Pancreas (tissue), 10 donors: ENCODE measurements at regions not wholly inside any gene's neighbourhood (a gene's known extent, or its start where the extent isn't known, plus 50 kb on each side); places are given as distances from the start of the nearest gene placed in this dataset.
"Not testable (repeated sequence)": the region's sequence is repeated elsewhere in the genome, so short reads cannot be mapped to it uniquely, and the experiment has no call there.

ENCODE experiments used
- ATAC-seq, 4 donors: fragments of 200-7000 bp; cut with Tn5 transposase; one replicate each; pipeline versions ENCODE4 v1.8.0 to v1.9.1; 2020; ENCODE audit warnings: mild to moderate bottlenecking in 4 of 4, moderate library complexity in 4 of 4
- DNase-seq, 6 donors: peaks; one replicate each; pipeline ENCODE4 v3.0.0-alpha.2; 2020
- FAIRE-seq: peaks from 2 replicates; lab custom pipeline; 2012; peaks lifted over from hg19 to GRCh38; lab: Jason Lieb, UNC
- H3K27ac ChIP-seq, 4 donors: fragments of 200-600 bp; sonication (generic); 1 replicate in 3 of 4; 2 replicates in 1 of 4; pipeline versions ENCODE4 v1.5.0 to v1.8.0; 2020
- H3K27me3 ChIP-seq, 4 donors: fragments of 200-600 bp; one replicate each; pipeline ENCODE4 v1.8.0; 2021
- H3K36me3 ChIP-seq, 3 donors: fragments of 200-600 bp; sonication (generic) in 1 of 3; one replicate each; pipeline versions ENCODE4 v1.5.0 to v1.8.0; 2020 to 2021
- H3K4me1 ChIP-seq, 3 donors: fragments of 200-600 bp; one replicate each; pipeline ENCODE4 v1.8.0; 2021
- H3K4me3 ChIP-seq, 4 donors: fragments of 200-600 bp; sonication (generic) in 2 of 4; one replicate each; pipeline versions ENCODE4 v1.5.0 to v1.8.0; 2020 to 2021
- H3K9me3 ChIP-seq, 4 donors: fragments of 200-600 bp; one replicate each; pipeline ENCODE4 v1.8.0; 2021
- CTCF ChIP-seq, 4 donors: fragments of 200-600 bp; sonication (generic) in 3 of 4; IDR thresholded peaks; one replicate each; pipeline versions ENCODE4 v1.5.0 to v1.8.0; 2021; ENCODE audit warnings: antibody characterized with exemption in 4 of 4
- WGBS, 2 donors: extraction: QIAGEN DNeasy Blood & Tissue Kit; methylation state at CpG; one replicate each; pipeline ENCODE4 v1.1.7; 2013; 5-methylcytosine and 5-hydroxymethylcytosine counted together
- intact Hi-C, 3 donors: fragments of 100-400 bp; cut with DNase I; formaldehyde crosslinking; loops; one replicate each; pipeline versions ENCODE4 v1.11.1 to v1.14.2; 2022
- donor health status: healthy with polysubstance abuse.
- donor health status: DM: no; HTN: no; CAD: no; lungs with moderate emphysema.
- donor health status: DM: no; HTN: no; CAD: no.
- donor health status: control.
- donor health status: control.
- donor health status: Bipolar disorder and iron deficiency.
- donor health status: DM: yes; HTN: yes; CAD: no.
- donor health status: DM: no; HTN: no; CAD: no.
- donor health status: DM: no; HTN: no; CAD: no.
- donor health status: DM: yes; HTN: yes; CAD: no.

DNA sequence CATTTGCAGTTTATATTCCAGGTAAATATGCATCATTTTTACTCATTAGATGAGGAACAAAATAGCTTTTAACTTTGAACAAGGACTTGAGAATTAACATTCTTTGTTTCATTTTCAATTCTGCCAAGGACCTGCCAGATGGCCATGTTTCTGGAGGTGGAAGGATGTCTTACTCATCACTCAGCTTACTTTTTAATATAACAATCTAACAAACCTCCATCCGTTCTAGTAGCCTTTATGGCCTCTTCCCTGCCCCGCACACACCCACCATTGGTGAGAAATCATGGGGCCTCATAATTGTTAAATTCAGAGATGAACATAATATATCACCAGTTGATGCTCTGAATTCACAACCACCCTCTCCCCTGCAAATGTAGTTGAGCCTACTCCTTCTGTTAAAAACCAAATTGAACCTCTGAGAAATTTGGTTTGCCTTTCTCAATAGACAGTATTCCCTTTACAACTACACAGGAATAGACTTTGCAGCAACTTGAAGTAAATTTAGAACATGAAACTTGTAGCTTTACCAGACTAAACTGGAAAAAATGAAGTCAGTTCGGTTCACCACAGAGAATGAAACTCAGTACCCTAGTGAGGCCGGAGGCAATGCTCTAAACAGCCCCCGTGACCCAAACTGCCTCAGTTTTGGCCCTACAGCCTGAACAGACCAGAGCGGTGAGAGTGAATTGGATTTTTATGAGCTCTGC lies 50.1 kb upstream of the ACSL4 start:
- FAIRE-seq = no peak

GRCh38 chrX:109783701-109784079 lies 50.6 kb upstream of the ACSL4 start:
- H3K9me3 ChIP-seq = no peaks in the 10 kb centered on the region
- intact Hi-C loops = no loop called here
- WGBS, 2 donors = 12 to 21% methylated on average over 5 of the region's 5 CpGs
- FAIRE-seq = no peak
- ATAC-seq = peak; percentile 58 to 88 (median 77)
- H3K4me3 ChIP-seq = no peak overlapping the region
- no peaks in the 10 kb centered on the region for H3K27me3 ChIP-seq
- TF ChIP-seq CTCF (IDR thresholded peaks at IDR 0.05) = no peak
- DNase-seq = peak in 3 of 6 donors; percentile 5 to 22 (median 17)
- H3K36me3 ChIP-seq = no peaks in the 10 kb centered on the region
- no peaks in the 10 kb centered on the region for H3K4me1 ChIP-seq
- H3K27ac ChIP-seq = peak overlapping the region in 1 of 4 donors; percentile 26

More for the DNA sequence above, 50.1 kb upstream of the ACSL4 start:
- Histone ChIP-seq H3K27me3 (no peaks in the 10 kb centered on the region), H3K4me1 (no peaks in the 10 kb centered on the region), H3K4me3 (no peak overlapping the region), H3K36me3 (no peaks in the 10 kb centered on the region), H3K27ac (peak overlapping the region in 1 of 4 donors; percentile 26), H3K9me3 (no peaks in the 10 kb centered on the region)
- intact Hi-C loops = no loop called here
- no peak for TF ChIP-seq CTCF (IDR thresholded peaks at IDR 0.05)
- peak in 1 of 4 donors; percentile 17 for ATAC-seq
- no peak for DNase-seq
- WGBS, 2 donors = 68 to 74% methylated on average over 6 of the region's 6 CpGs

GRCh38 chrX:109785053-109785452 lies 52.0 kb upstream of the ACSL4 start:
- no peak overlapping the region for H3K27ac ChIP-seq
- no peaks in the 10 kb centered on the region for H3K4me1 ChIP-seq
- no peak for FAIRE-seq
- WGBS, 2 donors = 84 to 90% methylated on average over 4 of the region's 4 CpGs
- H3K4me3 ChIP-seq = no peak overlapping the region
- no peak for TF ChIP-seq CTCF (IDR thresholded peaks at IDR 0.05)
- H3K9me3 ChIP-seq = no peaks in the 10 kb centered on the region
- intact Hi-C loops = no loop called here
- no peak for DNase-seq
- no peaks in the 10 kb centered on the region for H3K27me3 ChIP-seq
- no peaks in the 10 kb centered on the region for H3K36me3 ChIP-seq
- no peak for ATAC-seq

DNA sequence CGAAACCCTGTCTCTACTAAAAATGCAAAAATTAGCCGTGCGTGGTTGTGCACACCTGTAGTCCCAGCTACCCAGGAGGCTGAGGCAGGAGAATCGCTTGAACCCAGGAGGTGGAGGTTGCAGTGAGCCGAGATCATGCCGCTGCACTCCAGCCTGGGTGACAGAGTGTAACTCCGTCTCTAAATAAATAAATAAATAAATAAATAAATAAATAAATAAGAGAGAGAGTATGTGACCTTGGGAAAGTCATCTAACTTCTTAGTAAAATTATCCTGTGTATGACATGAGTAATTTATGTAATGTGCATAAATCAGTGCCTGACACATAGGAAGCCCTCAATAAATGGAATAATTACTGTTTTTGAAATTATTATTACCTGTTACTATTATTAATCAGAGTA lies 57.5 kb upstream of the ACSL4 start:
- 87 to 90% methylated on average over 7 of the region's 7 CpGs for WGBS, 2 donors
- intact Hi-C loops, H3K27me3 ChIP-seq, DNase-seq, H3K9me3 ChIP-seq, H3K36me3 ChIP-seq, ATAC-seq, FAIRE-seq, H3K27ac ChIP-seq, H3K4me1 ChIP-seq, H3K4me3 ChIP-seq: not testable (repeated sequence)

- H3K9me3 ChIP-seq = no peaks in the 10 kb centered on the region
- FAIRE-seq (no peak), DNase-seq (no peak), ATAC-seq (no peak)
- H3K36me3 ChIP-seq = no peaks in the 10 kb centered on the region
- intact Hi-C loops = no loop called here
- no peak overlapping the region for H3K27ac ChIP-seq
- no peaks in the 10 kb centered on the region for H3K4me1 ChIP-seq
- WGBS, 2 donors = 55 to 71% methylated on average over 2 of the region's 2 CpGs
- H3K27me3 ChIP-seq = peaks cover 0 to 2% (median 0%) of the 10 kb centered on the region in 4 donors
- TF ChIP-seq CTCF (IDR thresholded peaks at IDR 0.05) = no peak
- H3K4me3 ChIP-seq = no peak overlapping the region
These were observed 60.1 kb upstream of the ACSL4 start for GRCh38 chrX:109793191-109793590.
